GM18502 (cell line): ENCODE measurements at regions not wholly inside any gene's neighbourhood (a gene's known extent, or its start where the extent isn't known, plus 50 kb on each side); places are given as distances from the start of the nearest gene placed in this dataset.

Experiments used
- ATAC-seq: cut with Tn5 transposase; IDR thresholded peaks from one replicate; pipeline ENCODE4 v1.9.1; 2021; ENCODE audit warnings: mild to moderate bottlenecking; ENCODE audit not compliant: unreplicated experiment, poor library complexity

GRCh38 chr3:161555320-161555719, 58.7 kb downstream of the OTOL1 start:
- no peak for ATAC-seq

- no peak for ATAC-seq
Observed at GRCh38 chr3:161556533-161556932, 59.9 kb downstream of the OTOL1 start.

GRCh38 chr3:161556941-161557340, 60.3 kb downstream of the OTOL1 start:
- ATAC-seq, result no peak

- no peak for ATAC-seq
Observed at GRCh38 chr3:161557445-161558150, 61.0 kb downstream of the OTOL1 start.

GRCh38 chr3:161558236-161558635, 61.6 kb downstream of the OTOL1 start:
- no peak for ATAC-seq

GRCh38 chr3:161559177-161559998, 62.8 kb downstream of the OTOL1 start:
- ATAC-seq, result no peak

- peak; percentile 52 for ATAC-seq
Observed at GRCh38 chr3:161560008-161560637, 63.5 kb downstream of the OTOL1 start.

- no peak for ATAC-seq
Observed at GRCh38 chr3:161567577-161568361, 71.2 kb downstream of the OTOL1 start.

- no peak for ATAC-seq
Observed at GRCh38 chr3:161568671-161569070, 72.1 kb downstream of the OTOL1 start.

GRCh38 chr3:161571951-161572350, 75.3 kb downstream of the OTOL1 start:
- ATAC-seq, result no peak

GRCh38 chr3:161573136-161573535, 76.5 kb downstream of the OTOL1 start:
- ATAC-seq, result no peak

- ATAC-seq, result no peak
Observed at GRCh38 chr3:161575901-161576300, 79.3 kb downstream of the OTOL1 start.

GRCh38 chr3:161576311-161576710, 79.7 kb downstream of the OTOL1 start:
- ATAC-seq, result no peak

GRCh38 chr3:161576714-161577510, 80.3 kb downstream of the OTOL1 start:
- no peak for ATAC-seq

GRCh38 chr3:161577662-161578061, 81.1 kb downstream of the OTOL1 start:
- no peak for ATAC-seq

GRCh38 chr3:161579395-161580126, 83.0 kb downstream of the OTOL1 start:
- no peak for ATAC-seq

- ATAC-seq, result no peak
Observed at GRCh38 chr3:161585922-161586321, 89.3 kb downstream of the OTOL1 start.

GRCh38 chr3:161586556-161587235, 90.1 kb downstream of the OTOL1 start:
- no peak for ATAC-seq
